RCC 7860 (cell line): ENCODE measurements at regions not wholly inside any gene's neighbourhood (a gene's known extent, or its start where the extent isn't known, plus 50 kb on each side); places are given as distances from the start of the nearest gene placed in this dataset.
"Not testable (repeated sequence)": the region's sequence is repeated elsewhere in the genome, so short reads cannot be mapped to it uniquely, and the experiment has no call there.

ENCODE experiments used
- DNase-seq: peaks from one replicate; pipeline ENCODE4 v3.0.0-alpha.2; 2015; ENCODE audit warnings: low spot score
- FAIRE-seq: peaks from 2 replicates; lab custom pipeline; 2012; peaks lifted over from hg19 to GRCh38; lab: Jason Lieb, UNC

- FAIRE-seq = no peak
- no peak for DNase-seq
Measured at GRCh38 chr6:132202574-132202973, 198.7 kb downstream of the MOXD1 start.

DNA sequence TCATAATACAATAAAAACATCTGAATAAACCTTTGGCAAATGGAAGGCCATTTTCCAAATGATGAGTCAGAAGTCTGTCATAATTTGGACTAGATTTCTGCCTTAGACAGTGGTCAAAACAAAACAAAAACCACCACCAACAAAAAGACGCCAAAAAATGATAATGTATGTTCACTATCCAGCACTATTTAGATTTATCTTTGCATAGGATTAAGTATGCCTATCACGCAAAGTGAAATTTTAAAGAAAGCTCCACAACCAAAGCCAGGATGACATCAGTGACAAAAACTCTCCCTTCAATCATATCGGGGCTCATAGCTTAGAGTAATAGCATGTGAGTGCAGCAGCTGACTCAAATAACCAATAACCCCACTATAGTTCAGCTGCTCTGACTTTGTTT, 201.9 kb downstream of the MOXD1 start:
- FAIRE-seq (no peak), DNase-seq (no peak)

- DNase-seq = no peak
- FAIRE-seq = no peak
Measured at GRCh38 chr6:132198896-132199295, 202.4 kb downstream of the MOXD1 start.

- DNase-seq = no peak
- no peak for FAIRE-seq
Measured at GRCh38 chr6:132198040-132198439, 203.2 kb downstream of the MOXD1 start.

DNA sequence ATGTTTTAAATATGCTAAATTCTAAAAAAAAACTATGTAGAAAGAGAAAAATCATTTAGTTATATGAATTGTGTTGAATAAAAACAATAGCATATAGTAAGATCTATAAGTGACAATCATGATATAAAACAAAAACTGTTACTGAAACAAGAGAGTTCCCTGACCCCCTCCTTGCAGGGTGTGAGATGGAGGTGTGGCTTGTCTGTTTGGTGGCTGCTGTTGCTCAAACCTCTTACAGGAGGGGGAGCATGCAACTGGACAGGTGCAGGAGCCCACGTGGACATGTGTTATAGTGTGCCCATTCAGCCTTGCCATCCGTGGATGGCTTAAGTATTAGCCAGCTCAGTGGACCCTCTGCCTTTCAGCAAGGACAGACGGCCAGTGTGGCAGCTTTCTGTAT, 206.7 kb downstream of the MOXD1 start:
- no peak for DNase-seq
- no peak for FAIRE-seq

DNA sequence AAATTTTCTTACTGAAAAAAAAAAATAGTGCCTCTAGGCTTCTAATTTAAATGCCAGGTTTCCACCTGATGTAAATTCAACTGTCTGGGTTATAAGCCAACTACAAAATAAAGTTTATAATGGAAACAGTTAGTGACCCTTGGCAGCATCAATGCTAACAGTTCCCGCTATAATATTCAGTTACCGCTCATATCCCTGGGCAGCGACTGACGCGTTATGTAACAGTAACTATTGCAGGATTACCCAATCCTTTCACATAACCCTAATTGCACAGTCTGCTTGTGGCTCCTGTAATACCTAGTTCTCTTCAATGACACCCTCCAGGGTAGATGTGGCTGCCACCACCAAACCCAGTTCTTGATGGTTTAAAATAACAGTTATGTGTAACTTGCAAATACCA, 208.6 kb downstream of the MOXD1 start:
- FAIRE-seq (no peak), DNase-seq (no peak)

DNA sequence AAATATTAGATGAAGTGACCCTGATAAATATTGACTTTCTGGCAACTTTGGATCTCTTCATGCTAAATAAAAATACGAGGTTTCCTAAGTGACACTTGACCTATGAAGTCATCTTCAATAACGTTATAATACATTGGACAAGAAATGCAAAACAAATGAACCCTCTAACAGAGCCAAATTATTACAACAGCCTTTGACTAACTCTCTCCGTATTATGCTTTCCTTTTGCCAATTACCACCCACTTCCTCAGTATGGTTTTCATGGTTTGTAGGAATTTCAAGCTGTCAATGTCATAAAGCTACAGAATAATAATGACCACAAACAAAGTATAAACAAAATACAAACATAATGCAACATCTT, 210.5 kb downstream of the MOXD1 start:
- no peak for FAIRE-seq
- no peak for DNase-seq

GRCh38 chr6:132190097-132190814, 211.0 kb downstream of the MOXD1 start:
- no peak for FAIRE-seq
- DNase-seq = peak; percentile 34

- DNase-seq (no peak), FAIRE-seq (peak; percentile 85)
Measured at GRCh38 chr6:132188556-132189264, 212.6 kb downstream of the MOXD1 start.

GRCh38 chr6:132187816-132188215, 213.5 kb downstream of the MOXD1 start:
- FAIRE-seq = no peak
- no peak for DNase-seq

DNA sequence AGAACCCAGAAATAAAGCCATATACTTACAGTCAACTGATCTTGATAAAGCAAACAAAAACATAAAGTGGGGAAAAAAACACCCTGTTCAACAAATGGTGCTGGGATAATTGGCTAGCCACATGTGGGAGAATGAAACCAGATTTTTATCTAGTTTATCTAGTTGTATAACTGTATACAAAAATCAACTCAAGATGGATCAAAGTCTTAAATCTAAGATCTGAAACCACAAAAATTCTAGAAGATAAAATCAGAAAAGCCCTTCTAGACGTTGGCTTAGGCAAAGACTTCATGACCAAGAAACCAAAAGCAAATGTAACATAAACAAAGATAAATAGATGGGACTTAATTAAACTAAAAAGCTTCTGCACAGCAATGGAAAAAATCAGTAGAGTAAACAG, 216.3 kb downstream of the MOXD1 start:
- not testable (repeated sequence) for DNase-seq, FAIRE-seq

- FAIRE-seq (no peak), DNase-seq (no peak)
Measured at GRCh38 chr6:132179955-132180354, 221.3 kb downstream of the MOXD1 start.

GRCh38 chr6:132174919-132175318, 223.7 kb upstream of the CCN2 start:
- no peak for FAIRE-seq
- DNase-seq = no peak

DNA sequence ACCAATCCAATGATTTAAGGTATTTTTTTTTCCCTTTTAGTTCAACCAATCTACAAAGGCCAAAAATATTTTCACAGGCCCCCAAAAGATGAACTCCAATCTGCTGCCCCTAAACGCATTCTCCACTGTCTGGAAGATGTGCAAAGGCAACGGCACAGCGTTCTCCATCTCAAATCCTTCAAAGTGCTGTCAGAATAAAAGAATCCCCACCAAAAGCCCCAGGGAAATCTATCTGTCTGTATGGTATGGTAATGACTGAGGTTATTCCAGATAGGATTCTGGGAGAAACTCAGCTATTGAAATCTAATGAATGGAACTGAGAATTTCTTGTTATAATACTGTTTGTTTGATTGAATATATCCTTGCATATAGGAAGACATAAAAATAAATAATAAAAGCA, 217.8 kb upstream of the CCN2 start:
- FAIRE-seq (no peak), DNase-seq (no peak)

- DNase-seq = no peak
Measured at GRCh38 chr6:132167929-132168892, 217.0 kb upstream of the CCN2 start.

GRCh38 chr6:132166526-132167051, 215.4 kb upstream of the CCN2 start:
- FAIRE-seq (no peak), DNase-seq (no peak)

More at GRCh38 chr6:132167929-132168892, 217.0 kb upstream of the CCN2 start:
- no peak for FAIRE-seq

- no peak for FAIRE-seq
Measured at GRCh38 chr6:132165677-132166076, 214.5 kb upstream of the CCN2 start.

DNA sequence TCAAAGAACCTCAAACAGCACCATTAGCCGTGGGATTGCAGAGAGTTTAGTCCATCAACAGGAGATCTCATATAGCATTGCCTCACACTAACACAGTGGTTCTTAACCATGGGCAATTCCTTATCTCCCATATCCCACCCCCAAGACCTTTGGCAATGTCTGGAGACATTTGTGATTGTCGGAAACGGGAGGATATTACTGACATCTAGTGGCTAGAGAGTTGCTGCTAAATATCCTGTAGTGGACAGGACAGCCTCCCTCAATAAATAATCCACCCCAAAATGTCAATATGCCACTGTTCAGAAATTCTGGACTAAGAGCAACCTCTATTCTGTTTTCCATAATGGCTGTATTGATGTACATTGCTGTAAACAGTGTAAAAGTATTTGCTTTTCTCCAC, 210.1 kb upstream of the CCN2 start:
- FAIRE-seq (no peak), DNase-seq (peak; percentile 29)

More at GRCh38 chr6:132165677-132166076, 214.5 kb upstream of the CCN2 start:
- no peak for DNase-seq

DNA sequence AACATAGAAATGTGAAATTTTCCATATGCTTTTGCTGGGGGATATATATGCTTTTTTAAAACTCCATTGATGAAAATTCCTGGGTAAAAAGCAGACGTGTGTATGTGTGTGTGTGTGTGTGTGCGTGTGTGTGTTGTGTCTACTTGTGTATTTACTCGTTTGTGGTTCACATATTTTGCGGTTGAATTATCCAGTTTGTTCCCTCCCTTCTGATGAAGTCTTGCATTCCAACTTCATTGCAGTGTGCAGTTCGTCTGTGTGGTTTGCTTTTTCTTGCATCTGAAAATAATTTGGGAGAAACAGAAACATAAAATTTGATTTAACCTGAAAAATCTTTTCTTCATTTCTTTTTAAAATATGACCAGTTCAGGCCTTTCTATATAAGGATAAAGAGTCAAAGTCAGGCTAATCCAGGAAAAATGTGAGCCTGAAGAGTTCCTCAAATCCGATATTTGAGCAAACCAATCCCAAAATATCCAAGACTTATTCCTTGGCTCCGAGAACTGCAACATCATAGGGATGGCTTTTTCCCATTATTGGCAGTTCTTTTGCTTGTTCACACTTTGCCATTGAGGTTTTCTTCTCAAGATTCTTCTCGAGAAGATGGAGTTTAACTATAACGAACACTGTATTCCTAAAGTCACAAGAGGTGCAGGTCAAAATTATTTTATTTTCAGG, 202.2 kb upstream of the CCN2 start:
- peak; percentile 52 for DNase-seq
- FAIRE-seq = no peak

DNA sequence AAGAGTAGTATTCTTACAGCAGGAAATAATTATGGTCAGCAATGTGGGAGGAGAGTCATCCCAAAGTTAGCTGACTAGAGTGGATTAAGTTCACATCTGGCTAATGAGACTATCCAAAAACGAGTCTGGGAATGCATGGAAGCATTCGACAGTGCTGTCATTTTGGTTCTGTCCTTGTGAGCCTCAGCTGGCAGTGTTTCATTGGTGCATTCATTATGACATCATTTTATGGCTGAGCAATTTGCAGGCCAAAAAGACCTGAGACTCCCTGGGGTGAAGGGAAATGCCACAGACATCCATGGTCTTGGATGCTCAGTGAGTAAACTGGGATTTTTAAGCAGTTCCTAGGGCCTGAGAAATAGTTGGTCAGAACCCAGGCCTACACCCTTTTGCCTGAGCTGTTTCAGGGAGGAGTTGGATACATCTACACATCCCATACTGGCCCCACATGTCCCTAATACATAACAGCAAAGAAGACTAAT, 196.4 kb upstream of the CCN2 start:
- DNase-seq (peak; percentile 60), FAIRE-seq (no peak)
